OCI-LY1 (cell line): ENCODE measurements at regions not wholly inside any gene's neighbourhood (a gene's known extent, or its start where the extent isn't known, plus 50 kb on each side); places are given as distances from the start of the nearest gene placed in this dataset.

Source experiments
- CTCF ChIP-seq: fragments of 200-600 bp; sonication (generic), shearing (Covaris generic); IDR thresholded peaks from 2 replicates; pipeline ENCODE4 v1.5.1; 2017; ENCODE audit warnings: mild to moderate bottlenecking, antibody characterized with exemption, low read length, moderate library complexity, mixed read lengths
- EZH2 ChIP-seq: fragments of 200-600 bp; sonication (generic), shearing (Covaris generic); IDR thresholded peaks from 2 replicates; pipeline ENCODE4 v1.8.0; 2017; ENCODE audit warnings: borderline replicate concordance, mixed run types, mild to moderate bottlenecking, antibody characterized with exemption, low read length, moderate library complexity, mixed read lengths

GRCh38 chr11:8328231-8328794 lies 64.6 kb upstream of the LMO1 start:
- TF ChIP-seq CTCF (no peak), EZH2 (no peak)
